NK-92 treated with Interleukin-12 subunit alpha and Interleukin-12 subunit beta, amount 100 ng/mL, for 24 hours (cell line): ENCODE measurements at regions not wholly inside any gene's neighbourhood (a gene's known extent, or its start where the extent isn't known, plus 50 kb on each side); places are given as distances from the start of the nearest gene placed in this dataset.
"Not testable (repeated sequence)": the region's sequence is repeated elsewhere in the genome, so short reads cannot be mapped to it uniquely, and the experiment has no call there.

Experiments
- DNase-seq: peaks from one replicate; lab custom pipeline; 2025; lab: John Stamatoyannopoulos, UW

DNA sequence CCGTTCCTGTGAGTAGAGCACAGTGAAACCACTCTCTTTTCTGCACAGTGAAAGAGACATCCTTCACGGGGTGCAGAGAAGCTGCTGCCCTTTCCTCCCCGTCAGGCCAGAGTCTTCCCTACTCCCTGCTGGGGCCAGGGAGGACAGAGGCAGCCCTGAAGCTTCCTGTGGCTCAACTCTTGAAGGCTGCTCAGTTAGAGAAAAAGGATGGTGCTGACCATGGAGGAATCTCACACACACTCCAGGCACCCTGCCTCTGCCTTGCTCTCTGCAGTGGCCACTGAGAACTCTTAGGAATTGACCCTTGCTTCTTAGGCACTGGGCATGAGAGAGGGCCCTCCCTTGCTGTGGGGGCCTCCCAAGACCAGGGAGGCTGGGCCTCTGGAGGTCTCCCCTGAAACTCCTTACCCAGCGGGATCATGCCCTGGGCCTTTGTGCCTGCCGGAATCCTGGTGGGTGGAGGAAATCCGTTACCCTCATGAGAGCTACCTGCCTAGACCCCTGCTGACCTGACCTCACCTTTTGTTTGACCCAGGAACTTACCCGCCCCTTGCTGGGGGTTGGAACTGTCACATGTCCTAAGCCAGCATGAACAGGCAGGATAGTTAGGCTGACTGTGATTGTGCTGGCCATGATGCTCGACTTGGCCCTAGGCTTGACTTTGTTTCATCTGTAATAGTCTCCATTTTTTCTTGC lies 65.0 kb upstream of the CD93 start:
- no peak for DNase-seq

DNA sequence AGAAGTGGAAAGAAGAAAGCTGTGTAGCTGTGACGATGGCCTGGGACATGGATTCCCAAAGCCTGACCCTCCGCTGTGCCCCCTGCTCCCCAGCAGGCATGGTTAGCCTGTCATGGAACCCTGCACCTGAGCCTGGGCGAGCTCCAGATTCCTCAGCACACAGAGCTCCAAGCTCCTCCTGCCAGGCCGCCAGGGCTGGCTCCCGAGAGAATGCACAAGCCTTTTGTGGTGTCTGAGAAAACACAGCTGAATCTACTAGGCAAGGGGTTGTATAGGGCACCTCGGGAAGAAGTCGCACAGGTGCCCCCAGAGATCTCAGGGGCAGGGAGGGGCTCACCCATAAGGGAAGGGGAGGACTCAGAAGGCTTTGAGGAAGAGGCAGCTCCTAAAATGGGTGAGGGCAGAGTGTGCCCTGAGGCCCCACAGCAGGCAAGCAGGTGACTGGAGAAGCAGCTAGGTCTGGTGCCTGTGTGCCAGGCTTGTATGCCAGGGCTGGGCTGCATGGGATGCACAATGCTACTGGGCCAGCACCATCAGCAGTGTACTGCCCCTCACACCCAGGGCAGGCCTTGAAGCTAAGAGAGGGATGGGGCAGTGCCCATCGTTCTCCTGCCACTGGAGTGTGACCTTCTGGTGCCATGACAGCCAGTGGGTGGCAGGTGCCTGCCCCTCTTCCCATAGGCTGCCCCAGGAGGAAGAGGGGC lies 64.3 kb upstream of the CD93 start:
- no peak for DNase-seq

DNA sequence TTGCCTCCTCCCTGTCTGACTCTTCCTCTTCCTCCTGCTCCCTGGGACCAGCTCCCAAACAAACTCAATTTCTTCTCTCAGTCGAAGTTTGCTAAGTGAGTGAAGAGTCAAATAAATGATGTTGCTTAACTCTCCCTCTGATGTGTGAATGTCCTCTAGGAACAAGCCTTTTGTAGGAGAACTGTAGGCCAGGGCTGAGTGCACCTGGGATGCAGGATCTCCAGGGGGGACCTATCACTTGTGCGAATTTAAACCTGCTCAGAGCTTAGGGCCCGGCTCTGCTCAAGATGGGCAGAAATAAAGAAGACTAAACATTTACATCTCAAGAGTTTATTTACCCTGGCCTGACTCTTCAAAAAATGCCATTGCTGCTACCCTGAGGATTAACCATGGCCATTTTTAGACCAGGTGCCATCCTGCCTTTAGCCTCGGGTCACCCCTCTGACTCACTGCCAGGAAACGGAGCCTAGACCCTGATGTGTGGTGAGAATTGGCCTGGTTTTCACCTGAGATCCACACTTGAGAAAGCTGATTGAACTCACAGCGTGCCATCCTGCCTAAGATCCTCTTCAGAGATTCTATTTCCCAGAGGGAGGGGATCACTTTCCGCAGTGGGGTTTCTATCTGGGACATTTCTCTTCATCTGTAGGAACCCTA lies 63.6 kb upstream of the CD93 start:
- no peak for DNase-seq

DNA sequence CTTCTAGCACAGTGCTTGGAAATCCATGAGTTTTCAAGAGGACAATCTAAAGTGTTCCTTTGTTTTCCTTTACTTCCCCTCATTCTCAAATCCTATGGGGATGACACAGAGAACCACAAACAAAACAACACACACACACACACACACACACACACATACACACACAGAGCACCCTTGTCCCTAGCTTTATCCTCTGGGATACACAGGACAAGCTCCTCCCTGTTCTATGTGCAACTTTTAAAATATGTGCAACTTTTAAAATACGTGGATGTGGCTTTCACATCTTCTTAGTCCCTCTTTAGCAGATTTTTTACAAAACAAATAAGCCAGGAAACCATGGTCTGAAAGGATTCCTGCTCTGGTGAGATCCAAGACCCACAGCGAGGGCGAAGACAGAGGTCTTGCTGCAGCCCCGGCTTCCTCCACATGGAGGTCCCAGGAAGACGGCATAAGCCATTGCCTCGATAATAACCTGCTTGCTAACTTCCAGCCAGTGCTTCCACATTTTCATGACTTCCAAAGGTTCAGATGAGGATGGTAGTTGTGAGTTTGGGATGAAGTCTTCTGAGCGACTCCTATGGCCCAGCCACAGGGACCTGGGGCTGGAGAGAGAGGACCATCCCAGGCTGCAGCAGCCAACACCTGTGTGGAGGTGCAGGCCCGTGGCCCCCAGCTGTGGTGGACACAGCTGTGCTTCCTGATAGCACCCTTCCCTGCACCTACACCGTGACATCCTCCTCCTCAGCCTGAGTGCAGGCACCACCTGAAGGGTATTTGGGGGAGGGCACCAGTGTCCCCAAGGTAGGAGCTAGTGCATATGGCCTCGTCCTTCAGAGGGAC lies 62.8 kb upstream of the CD93 start:
- DNase-seq, result no peak

DNA sequence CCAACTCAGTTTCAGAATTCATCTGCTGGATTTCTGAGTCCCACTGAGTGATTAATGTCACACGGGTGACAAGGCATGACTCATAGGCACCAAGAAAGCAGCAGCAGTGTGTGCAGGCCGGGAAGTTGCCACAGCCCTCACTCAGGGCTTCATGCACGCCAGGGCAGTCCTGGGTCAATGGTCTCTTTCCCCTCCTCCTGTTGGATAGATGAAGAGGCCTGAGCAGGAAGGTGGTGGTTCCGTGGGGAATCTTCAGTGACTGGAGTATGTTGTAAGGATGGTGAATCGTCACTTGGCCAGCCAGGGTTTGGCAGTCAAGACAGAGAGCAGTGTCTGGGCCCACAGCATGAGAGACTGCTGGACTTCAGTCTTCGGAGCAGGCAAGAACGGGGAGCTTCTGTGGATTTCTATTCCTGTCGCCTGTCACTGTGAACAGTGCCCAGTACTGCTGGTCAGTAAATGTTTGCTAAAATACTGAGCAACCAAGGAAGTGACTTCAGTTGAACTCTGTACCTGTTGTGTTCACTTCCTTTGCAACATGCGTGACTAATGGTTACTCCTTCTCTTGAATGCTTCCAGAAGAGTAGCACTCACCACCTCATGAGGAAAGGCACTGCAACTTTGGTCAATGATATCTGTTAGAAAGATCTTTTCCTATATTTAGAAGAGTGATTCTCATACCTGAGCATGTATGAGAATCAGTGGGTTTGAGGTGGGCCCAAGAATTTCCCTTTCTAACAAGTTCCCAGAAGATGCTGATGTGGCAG lies 62.0 kb upstream of the CD93 start:
- peak; percentile 79 for DNase-seq

DNA sequence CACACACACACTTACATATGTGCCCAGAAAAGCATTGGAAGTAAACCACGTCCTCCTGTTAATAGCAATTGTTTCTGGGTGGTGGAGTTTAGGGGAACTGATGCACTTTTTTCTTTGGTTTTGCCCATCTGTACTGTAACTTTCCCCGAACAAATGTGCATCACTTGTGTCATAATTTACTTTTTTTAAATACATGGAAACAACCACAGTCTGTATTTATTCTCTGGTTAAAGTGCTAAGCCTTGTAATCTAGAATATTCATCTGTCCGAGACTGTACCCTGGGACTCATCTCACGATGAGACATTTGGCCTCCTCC lies 61.5 kb upstream of the CD93 start:
- DNase-seq, result no peak

DNA sequence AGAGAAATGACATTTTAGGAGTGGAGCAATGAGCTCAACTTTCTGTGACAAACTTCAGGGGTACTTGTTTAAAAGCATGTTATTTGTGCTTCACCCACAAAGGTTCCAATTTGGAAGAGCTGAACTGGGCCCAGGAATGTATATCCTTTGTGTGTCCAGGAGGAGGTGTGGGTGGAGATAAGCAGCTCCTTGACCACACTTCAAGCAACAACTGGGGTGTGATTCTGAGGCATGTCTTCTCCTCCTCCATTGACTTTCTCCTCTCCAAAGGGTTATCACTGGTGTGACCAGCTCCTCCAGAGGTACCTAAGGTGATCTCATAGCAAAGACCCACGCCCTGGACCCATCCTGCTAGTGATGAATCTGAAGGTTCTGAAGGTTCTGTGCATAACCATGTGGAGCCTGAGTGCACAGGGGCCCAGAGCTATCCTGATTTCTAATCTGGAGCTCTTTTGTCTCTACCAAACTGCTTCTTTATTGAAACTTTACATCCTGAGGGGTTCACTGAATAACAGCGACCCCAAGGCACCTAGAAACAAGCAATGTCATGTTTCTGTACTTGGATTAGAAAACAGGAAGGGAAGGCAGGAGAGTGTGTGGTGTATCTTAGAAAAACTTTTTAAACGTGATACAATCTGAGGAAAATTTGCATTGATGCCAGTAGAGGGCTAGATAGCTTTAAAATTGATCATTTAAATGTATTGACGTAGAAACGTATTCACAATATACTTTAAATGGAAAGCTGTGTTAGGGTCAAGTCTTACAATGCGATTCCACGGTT lies 60.9 kb upstream of the CD93 start:
- no peak for DNase-seq

DNA sequence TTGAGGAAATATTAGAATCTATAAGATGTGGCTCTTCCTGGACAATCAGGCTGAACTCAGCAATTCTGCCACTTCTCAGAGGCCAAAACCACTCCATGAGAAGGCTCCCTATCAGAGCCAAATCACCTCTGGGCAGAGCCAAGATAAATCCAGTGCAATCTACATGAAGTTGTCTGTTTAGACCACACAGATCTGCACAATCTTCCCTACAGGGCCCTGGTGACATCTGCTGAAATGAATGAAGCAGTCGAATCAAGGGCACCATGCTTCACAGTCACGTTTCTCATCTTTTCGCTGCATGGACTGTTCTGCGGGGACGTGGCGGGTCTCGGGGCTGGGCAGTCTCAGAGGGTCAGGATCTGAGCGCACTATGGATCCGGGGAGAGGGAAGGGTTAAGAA lies 60.1 kb upstream of the CD93 start:
- no peak for DNase-seq

DNA sequence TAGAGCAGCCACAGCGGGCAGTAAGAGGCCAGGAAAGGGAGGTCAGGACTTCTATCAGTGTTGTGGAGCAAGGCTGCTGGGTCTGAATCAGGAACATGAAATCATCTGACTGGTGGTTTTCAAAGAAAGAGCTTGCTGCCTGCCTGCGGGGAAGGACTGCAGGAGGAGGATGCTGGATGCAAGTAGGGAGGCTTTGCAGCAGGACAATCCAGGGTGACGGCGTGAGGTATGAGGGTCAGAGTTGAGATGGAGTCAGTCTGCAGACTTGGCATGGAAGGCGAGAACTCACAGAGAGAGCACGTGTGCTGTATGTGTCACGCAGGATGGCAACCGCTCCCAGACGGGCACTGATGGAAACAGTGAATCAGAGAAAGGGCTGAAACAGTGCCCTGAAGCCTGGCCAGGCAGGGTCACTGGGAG lies 59.2 kb upstream of the CD93 start:
- no peak for DNase-seq

DNA sequence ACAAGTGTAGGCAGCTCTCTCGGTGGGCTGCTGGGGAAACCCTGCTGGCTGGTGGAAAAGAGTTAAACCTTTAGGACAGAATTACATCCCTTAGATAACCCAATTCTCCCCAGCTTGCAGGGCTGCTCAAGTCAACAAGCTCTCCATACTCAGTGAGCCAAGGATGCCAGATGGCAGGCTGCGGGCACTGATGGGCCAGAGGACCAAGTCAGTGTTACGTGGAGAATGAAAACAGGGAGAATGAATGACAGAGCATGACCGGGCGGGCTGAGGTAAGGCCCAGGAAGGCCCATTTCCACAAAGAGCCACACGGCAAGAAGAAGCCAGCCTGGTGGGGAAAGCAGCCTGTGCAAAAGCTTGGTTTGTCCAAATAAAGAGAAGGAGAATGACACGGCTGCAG lies 58.7 kb upstream of the CD93 start:
- DNase-seq, result no peak

DNA sequence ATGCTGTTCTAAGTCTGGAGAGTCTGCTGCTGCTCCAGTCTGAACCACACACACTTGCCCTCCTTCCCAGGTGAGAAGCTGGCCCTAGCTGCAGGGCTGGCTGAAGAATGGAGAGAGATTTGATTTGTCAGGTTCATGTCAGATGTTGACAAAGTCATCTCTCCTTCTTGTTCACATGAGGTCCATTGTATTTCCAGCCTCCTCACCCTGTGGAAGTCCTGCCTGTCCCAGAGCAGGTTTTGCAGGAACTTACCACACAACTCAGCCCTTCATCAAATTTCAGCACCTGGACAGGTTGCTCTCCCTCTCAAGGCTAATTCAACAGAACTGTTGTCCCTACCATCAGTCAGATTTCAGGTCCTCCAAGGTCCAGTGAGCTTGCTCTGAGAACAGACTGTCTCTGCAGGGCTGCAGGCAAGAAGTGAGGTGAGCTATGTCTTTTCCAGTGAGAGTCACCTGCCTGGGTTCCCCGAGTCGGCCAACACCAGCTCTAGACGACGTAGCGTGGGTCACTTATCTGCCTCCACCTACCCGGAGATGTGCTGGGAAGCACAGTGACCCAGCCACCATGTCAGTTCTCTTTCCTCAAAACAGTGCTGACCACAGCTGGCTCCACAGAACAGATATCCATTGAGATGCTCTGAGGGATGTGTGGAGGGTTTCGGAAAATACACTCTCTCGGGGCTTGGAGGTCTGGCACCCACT lies 58.0 kb upstream of the CD93 start:
- no peak for DNase-seq

DNA sequence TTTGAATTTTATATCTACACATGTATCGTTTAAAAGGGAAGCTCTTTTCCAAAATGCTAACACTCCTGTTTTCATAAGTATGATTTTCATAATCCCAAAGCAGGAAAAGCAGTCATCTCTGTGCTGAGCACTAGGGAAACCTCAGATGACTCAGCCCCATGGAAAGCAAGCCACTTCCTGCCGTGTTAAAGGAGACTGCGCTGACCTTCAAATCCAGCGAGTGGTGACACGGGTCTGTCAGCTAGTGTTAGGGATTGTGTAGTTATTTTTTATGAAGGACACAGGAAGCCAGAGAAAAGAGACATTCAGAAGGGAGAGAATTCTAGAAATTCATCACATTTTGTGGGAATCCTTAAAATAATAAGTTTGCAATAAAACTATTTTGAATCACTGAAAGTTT lies 57.0 kb upstream of the CD93 start:
- peak; percentile 54 for DNase-seq

DNA sequence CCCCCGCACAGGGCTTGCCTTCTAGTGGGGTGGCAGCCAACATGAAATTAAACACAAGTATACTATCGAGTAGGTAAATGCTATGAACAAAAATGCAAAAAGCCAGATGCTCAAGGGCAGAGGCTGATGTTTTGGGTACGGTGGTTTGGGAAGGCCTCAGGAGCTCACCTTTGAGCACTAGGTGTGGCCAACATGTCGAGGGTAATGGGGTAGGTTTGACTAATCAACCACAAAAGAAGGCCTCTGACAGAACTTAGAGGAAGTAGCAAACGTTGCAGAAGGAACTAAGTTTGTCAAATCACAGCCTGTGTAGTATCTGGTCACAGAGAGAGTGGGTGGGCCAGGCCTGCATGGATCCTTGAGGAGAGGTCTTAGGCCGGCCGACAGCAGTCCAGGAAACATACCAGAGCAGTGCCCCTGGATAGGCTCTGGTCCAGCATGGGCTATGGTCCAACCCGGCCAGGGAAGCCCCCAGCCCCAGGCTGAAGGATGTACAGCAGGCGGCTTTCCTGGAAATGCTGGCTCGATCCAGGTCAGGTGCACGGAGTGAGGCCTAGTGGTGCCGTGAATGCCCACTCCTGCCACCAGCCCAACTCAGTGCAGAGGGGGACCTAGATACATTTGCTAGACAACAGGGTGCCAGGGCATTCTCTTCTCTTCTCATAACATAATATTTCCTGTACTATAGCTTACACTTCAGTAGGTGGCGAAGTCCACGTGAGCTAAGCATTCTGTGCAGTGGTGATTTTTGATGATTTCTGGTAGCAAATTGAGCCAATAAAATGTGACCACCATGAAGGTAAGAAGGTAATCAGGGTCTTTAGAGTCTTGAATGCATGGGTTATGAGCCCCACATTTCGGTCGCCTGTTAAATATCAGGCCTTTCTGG lies 56.3 kb upstream of the CD93 start:
- DNase-seq, result no peak

DNA sequence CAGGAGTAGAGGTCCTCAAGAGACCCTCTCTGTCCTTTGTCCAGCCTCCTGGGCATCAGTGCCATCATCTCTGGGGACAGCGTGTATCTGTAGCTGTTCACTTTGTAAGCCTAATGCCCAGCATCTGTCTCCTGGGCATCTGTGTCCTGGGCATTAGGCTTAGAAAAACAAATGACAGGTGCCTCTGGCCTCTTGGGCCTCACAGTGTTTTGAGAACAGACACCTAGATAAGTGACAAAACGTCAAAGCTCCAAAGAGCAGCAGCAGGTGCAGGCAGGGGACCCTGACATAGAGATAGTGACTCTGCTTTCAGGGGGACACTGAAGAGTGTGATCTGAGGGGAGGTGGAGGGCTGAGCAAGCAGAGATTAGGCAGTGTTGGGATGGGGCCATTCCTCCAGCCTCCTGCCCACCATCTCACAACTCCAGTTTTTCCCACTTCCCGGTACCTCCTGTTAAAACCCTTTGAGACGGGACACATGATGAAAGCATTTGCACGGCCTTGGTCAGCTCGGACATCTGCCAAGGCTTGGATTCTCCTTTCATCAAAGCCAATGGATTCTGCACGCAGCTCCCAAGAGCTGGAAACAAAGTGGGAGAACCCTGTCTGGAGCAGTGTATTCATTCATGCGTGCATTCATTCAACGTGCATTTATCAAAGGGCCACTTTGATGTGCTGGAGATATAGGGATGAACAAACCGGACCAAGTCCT lies 55.5 kb upstream of the CD93 start:
- no peak for DNase-seq

DNA sequence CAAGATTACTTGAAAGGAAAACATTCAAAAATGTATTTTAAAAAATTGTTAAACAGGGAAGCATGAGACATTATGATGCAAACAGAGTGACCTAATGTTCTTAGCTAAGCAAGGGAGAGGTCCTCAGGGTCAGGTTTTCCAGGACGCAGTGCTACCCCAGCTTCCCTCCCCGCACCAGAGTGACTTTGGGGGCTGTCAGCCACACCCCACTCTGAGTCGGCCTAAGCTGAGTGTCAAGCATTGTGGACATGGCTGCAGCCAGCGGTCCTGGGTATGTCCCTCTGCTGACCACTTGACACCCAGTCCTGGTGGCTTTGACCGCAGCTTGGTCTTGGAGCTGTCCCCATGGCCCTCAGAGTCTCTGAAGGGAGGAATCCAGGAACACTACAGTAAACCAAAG lies 54.9 kb upstream of the CD93 start:
- DNase-seq, result no peak

DNA sequence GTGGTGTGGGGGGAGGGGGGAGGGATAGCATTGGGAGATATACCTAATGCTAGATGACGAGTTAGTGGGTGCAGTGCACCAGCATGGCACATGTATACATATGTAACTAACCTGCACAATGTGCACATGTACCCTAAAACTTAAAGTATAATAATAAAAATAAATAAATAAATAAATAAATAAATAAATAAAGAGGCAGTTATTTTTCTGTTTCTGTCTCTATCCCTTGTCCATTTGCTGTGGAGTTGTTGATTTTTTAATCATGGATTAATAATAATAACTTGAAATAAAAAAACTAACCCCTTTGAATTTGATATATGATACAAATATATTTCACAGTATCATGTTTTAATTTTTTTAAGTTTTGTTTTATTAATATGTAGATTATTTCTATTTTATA lies 53.9 kb upstream of the CD93 start:
- not testable (repeated sequence) for DNase-seq

DNA sequence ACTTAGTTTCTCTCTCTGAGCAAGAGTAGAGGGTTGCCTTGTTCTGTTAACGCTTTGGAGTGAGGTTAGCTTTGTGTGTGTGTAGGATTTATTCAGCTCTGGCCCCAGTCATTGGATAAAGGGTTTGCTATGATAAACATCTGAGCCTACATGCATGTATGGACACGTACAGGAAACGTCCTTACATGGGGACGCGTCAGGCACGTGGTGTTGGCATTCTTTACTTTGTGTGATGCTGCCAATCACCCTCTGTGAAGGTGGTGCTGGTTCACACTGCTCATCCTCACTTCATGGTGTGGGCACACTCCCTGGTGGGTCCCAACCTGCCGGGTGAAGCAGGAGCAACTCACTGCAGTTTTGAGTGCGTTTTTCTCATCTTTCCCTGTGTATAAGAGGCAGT lies 53.4 kb upstream of the CD93 start:
- no peak for DNase-seq

DNA sequence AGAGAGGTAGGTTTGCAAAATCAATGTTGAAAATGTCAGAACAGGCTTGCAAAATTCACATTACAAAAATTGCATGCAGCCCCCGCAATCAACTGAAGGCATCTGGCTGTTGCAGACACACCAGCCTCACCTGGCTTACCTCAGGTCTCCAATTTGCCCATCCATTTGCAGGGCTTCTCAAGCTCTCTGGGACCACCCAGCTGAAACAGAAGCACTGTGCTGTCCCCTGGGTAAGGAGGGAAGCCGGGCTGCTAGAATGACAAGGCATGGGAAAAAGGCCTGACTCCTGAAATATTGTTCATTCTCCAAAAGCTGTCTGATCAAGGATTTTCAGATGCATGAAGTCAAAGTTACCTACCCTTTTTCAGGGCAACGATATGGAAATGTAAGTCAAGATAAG lies 52.6 kb upstream of the CD93 start:
- DNase-seq, result no peak

DNA sequence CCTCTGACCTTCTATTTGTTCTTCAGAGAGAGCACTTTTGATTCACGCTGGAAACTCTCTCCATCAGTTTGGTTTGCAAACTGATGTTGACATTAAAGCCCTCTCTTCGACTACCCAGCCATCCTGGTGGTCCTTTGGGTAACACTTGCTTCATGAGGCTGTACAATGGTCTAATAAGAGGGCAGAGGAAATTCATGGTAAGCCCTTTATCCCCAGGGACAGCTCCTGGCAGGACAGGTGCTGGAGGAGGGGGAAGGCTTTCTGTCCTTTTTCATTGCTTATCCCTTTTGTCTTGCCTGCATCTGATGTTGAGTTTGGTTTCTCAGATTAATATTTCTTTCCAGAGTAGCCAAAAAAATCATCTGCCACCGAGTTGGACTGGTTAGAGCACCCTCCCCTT lies 52.1 kb upstream of the CD93 start:
- DNase-seq, result no peak
